ENCODE measurements at regions not wholly inside any gene's neighbourhood (a gene's known extent, or its start where the extent isn't known, plus 50 kb on each side); places are given as distances from the start of the nearest gene placed in this dataset.

- no peak for DNase-seq (ENCODE audit: low read depth in 2 of 2)
Observed at GRCh38 chr6:44712353-44713111, 325.0 kb downstream of the CDC5L start.

- no peak for DNase-seq (ENCODE audit: low read depth in 2 of 2)
Observed at GRCh38 chr6:44715188-44715587, 327.7 kb downstream of the CDC5L start.

- DNase-seq (ENCODE audit: low read depth in 2 of 2), result no peak
Observed at GRCh38 chr6:44715925-44716324, 328.4 kb downstream of the CDC5L start.

- no peak for DNase-seq (ENCODE audit: low read depth in 2 of 2)
Observed at GRCh38 chr6:44717431-44717830, 329.9 kb downstream of the CDC5L start.

- no peak for DNase-seq (ENCODE audit: low read depth in 2 of 2)
Observed at GRCh38 chr6:44721954-44722578, 334.6 kb downstream of the CDC5L start.

- no peak for DNase-seq (ENCODE audit: low read depth in 2 of 2)
Observed at GRCh38 chr6:44722736-44723135, 335.2 kb downstream of the CDC5L start.

GRCh38 chr6:44723439-44724197, 336.1 kb downstream of the CDC5L start:
- DNase-seq (ENCODE audit: low read depth in 2 of 2), result no peak

GRCh38 chr6:44725070-44725469, 337.6 kb downstream of the CDC5L start:
- no peak for DNase-seq (ENCODE audit: low read depth in 2 of 2)

GRCh38 chr6:44727651-44728630, 340.4 kb downstream of the CDC5L start:
- DNase-seq (ENCODE audit: low read depth in 2 of 2), result no peak

- DNase-seq (ENCODE audit: low read depth in 2 of 2), result no peak
Observed at GRCh38 chr6:44730771-44731391, 343.4 kb downstream of the CDC5L start.

GRCh38 chr6:44731485-44732095, 344.1 kb downstream of the CDC5L start:
- no peak for DNase-seq (ENCODE audit: low read depth in 2 of 2)

- no peak for DNase-seq (ENCODE audit: low read depth in 2 of 2)
Observed at GRCh38 chr6:44732243-44732642, 344.7 kb downstream of the CDC5L start.

GRCh38 chr6:44733126-44733525, 345.6 kb downstream of the CDC5L start:
- no peak for DNase-seq (ENCODE audit: low read depth in 2 of 2)

- DNase-seq (ENCODE audit: low read depth in 2 of 2), result no peak
Observed at GRCh38 chr6:44733868-44734267, 346.4 kb downstream of the CDC5L start.

- DNase-seq (ENCODE audit: low read depth in 2 of 2), result no peak
Observed at GRCh38 chr6:44734886-44735629, 347.6 kb downstream of the CDC5L start.

GRCh38 chr6:44735630-44735963, 348.1 kb downstream of the CDC5L start:
- no peak for DNase-seq (ENCODE audit: low read depth in 2 of 2)

- no peak for DNase-seq (ENCODE audit: low read depth in 2 of 2)
Observed at GRCh38 chr6:44737341-44737740, 349.8 kb downstream of the CDC5L start.

- no peak for DNase-seq (ENCODE audit: low read depth in 2 of 2)
Observed at GRCh38 chr6:44737829-44738528, 350.5 kb downstream of the CDC5L start.

GRCh38 chr6:44738601-44739146, 351.2 kb downstream of the CDC5L start:
- no peak for DNase-seq (ENCODE audit: low read depth in 2 of 2)

All from activated CD8-positive, alpha-beta memory T cell treated with anti-CD3 and anti-CD28 coated beads for 4 hours (primary cell).